ENCODE measurements at regions not wholly inside any gene's neighbourhood (a gene's known extent, or its start where the extent isn't known, plus 50 kb on each side); places are given as distances from the start of the nearest gene placed in this dataset.

DNA sequence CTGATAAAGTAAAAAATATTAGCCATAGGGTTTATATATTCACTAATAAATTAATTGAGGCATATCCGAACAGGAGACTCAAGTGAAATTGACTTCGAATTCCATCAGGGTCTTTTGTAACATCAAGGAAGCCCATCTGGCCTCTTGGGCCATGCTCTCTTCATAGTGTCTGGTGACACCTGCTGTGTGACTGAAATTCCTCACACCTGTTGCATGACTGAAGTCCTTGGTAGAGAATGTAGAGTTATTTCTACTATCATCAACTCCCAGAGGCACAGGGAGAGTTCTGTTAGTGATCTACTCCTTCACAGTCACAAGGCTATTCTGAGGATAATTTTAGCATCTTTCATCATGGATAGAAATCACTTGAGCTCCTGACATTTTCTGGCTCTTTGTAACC, 138.3 kb upstream of the LSM8 start:
- Histone ChIP-seq H3K27ac (ENCODE audit: insufficient read depth in 1 of 2, low read depth in 1 of 2, low read length in 2 of 2, poor library complexity in 1 of 2, severe bottlenecking in 2 of 2) (no peak overlapping the region), H3K36me3 (ENCODE audit: control insufficient read depth in 4 of 4, insufficient read depth in 4 of 4, low read length in 3 of 4) (no peaks in the 10 kb centered on the region), H3K4me1 (ENCODE audit: control extremely low read depth in 1 of 4, control insufficient read depth in 4 of 4, insufficient read depth in 4 of 4, low read length in 3 of 4) (peaks cover 0 to 6% (median 0%) of the 10 kb centered on the region in 4 experiments), H3K27me3 (replicated peaks in 2 of 5; ENCODE audit: control insufficient read depth in 4 of 5, insufficient read depth in 5 of 5, low read length in 4 of 5) (no peaks in the 10 kb centered on the region), H3K9me3 (ENCODE audit: control extremely low read depth in 1 of 5, control insufficient read depth in 4 of 5, insufficient read depth in 2 of 5, low read depth in 1 of 5, low read length in 4 of 5) (no peaks in the 10 kb centered on the region), H3K4me3 (ENCODE audit: control insufficient read depth in 1 of 7, extremely low read depth in 1 of 7, insufficient read depth in 4 of 7, low read depth in 2 of 7, low read length in 6 of 7) (no peak overlapping the region)
- ChIA-PET POLR2A (no interaction called here), CTCF (no interaction called here)
- no CpG with 5 or more reads among the region's 2 CpGs for WGBS (ENCODE audit: insufficient coverage)
- DNase-seq = no peak

DNA sequence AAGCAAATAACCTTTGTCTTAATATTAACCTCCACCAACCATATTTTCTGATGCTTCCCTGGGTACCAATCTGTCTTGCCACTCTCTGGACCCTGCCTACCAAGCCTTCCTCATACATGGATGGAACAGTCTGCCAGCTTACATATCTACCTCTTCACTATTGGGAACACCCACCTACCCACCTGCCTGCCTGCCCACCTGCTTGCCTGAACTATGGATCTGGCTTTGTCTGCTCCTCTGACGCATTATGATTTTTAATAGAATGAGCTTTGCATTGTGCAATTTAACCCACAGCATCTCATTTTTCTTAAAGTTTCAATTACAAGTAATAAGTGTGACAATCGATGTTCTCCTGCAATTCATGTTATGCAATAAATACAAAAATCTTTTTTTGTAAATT, 137.9 kb upstream of the LSM8 start:
- Histone ChIP-seq H3K4me1 (ENCODE audit: control extremely low read depth in 1 of 4, control insufficient read depth in 4 of 4, insufficient read depth in 4 of 4, low read length in 3 of 4) (peaks cover 0 to 2% (median 0%) of the 10 kb centered on the region in 4 experiments), H3K4me3 (ENCODE audit: control insufficient read depth in 1 of 7, extremely low read depth in 1 of 7, insufficient read depth in 4 of 7, low read depth in 2 of 7, low read length in 6 of 7) (no peak overlapping the region), H3K9me3 (ENCODE audit: control extremely low read depth in 1 of 5, control insufficient read depth in 4 of 5, insufficient read depth in 2 of 5, low read depth in 1 of 5, low read length in 4 of 5) (no peaks in the 10 kb centered on the region), H3K36me3 (ENCODE audit: control insufficient read depth in 4 of 4, insufficient read depth in 4 of 4, low read length in 3 of 4) (no peaks in the 10 kb centered on the region), H3K27me3 (replicated peaks in 2 of 5; ENCODE audit: control insufficient read depth in 4 of 5, insufficient read depth in 5 of 5, low read length in 4 of 5) (no peaks in the 10 kb centered on the region), H3K27ac (ENCODE audit: insufficient read depth in 1 of 2, low read depth in 1 of 2, low read length in 2 of 2, poor library complexity in 1 of 2, severe bottlenecking in 2 of 2) (no peak overlapping the region)
- ChIA-PET POLR2A (no interaction called here), CTCF (no interaction called here)
- DNase-seq = no peak
- no CpG with 5 or more reads among the region's 2 CpGs for WGBS (ENCODE audit: insufficient coverage)

DNA sequence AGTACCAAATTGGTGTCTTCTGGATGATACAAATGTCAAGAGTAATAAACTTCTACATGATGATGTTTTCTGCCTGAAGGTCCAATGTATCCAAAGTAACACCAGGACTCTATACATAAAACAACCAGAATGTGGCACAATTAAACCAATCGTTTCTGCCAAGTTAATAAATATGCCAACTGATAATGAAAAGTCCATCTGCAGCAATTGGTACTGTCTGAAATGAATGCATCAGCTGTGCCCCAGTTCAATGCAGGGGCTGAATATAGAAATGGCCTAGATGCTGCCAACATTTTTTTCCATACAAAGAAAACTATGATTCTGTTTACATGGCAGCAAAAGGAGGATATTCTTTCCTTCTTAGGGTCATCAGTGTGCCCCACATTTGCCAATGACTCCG, 137.2 kb upstream of the LSM8 start:
- 93% methylated on average over 2 of the region's 2 CpGs for whole genome bisulfite sequencing (ENCODE audit: insufficient coverage)
- no peaks in the 10 kb centered on the region for H3K36me3 ChIP-seq (ENCODE audit: control insufficient read depth in 4 of 4, insufficient read depth in 4 of 4, low read length in 3 of 4)
- CTCF ChIA-PET = no interaction called here

DNA sequence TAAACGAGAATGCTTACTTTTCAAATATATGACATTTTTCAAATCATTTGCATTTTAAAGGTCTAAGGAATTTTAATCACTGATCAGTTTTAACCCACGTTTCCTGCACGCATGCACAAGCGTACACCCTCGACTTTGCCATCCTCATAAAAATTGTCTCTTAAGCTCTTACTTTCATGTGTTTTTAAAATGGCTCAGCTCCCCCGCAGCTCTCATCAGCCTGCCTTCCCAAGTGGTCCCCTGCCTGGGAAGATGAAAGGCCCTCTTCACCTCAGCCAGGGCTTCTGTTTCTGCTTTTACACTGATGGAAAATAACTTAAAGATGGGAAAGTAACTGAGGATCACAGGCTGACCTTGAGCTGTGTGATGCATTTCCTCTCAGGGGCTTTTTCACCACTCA, 131.6 kb upstream of the LSM8 start:
- H3K4me1 ChIP-seq (ENCODE audit: control extremely low read depth in 1 of 4, control insufficient read depth in 4 of 4, insufficient read depth in 4 of 4, low read length in 3 of 4) = no peaks in the 10 kb centered on the region
- CTCF ChIA-PET = no interaction called here
- no peaks in the 10 kb centered on the region for H3K9me3 ChIP-seq (ENCODE audit: control extremely low read depth in 1 of 5, control insufficient read depth in 4 of 5, insufficient read depth in 2 of 5, low read depth in 1 of 5, low read length in 4 of 5)
- H3K27me3 ChIP-seq (replicated peaks in 2 of 5; ENCODE audit: control insufficient read depth in 4 of 5, insufficient read depth in 5 of 5, low read length in 4 of 5) = no peaks in the 10 kb centered on the region
- POLR2A ChIA-PET = no interaction called here
- no peak for DNase-seq
- no peak overlapping the region for H3K4me3 ChIP-seq (ENCODE audit: control insufficient read depth in 1 of 7, extremely low read depth in 1 of 7, insufficient read depth in 4 of 7, low read depth in 2 of 7, low read length in 6 of 7)
- 98% methylated on average over 5 of the region's 6 CpGs for WGBS (ENCODE audit: insufficient coverage)
- no peak overlapping the region for H3K27ac ChIP-seq (ENCODE audit: insufficient read depth in 1 of 2, low read depth in 1 of 2, low read length in 2 of 2, poor library complexity in 1 of 2, severe bottlenecking in 2 of 2)
- no peaks in the 10 kb centered on the region for H3K36me3 ChIP-seq (ENCODE audit: control insufficient read depth in 4 of 4, insufficient read depth in 4 of 4, low read length in 3 of 4)

More for the DNA sequence above, 137.2 kb upstream of the LSM8 start:
- Histone ChIP-seq H3K4me1 (ENCODE audit: control extremely low read depth in 1 of 4, control insufficient read depth in 4 of 4, insufficient read depth in 4 of 4, low read length in 3 of 4) (no peaks in the 10 kb centered on the region), H3K27ac (ENCODE audit: insufficient read depth in 1 of 2, low read depth in 1 of 2, low read length in 2 of 2, poor library complexity in 1 of 2, severe bottlenecking in 2 of 2) (no peak overlapping the region), H3K27me3 (replicated peaks in 2 of 5; ENCODE audit: control insufficient read depth in 4 of 5, insufficient read depth in 5 of 5, low read length in 4 of 5) (no peaks in the 10 kb centered on the region), H3K9me3 (ENCODE audit: control extremely low read depth in 1 of 5, control insufficient read depth in 4 of 5, insufficient read depth in 2 of 5, low read depth in 1 of 5, low read length in 4 of 5) (no peaks in the 10 kb centered on the region), H3K4me3 (ENCODE audit: control insufficient read depth in 1 of 7, extremely low read depth in 1 of 7, insufficient read depth in 4 of 7, low read depth in 2 of 7, low read length in 6 of 7) (no peak overlapping the region)
- POLR2A ChIA-PET = interaction anchor here (0.6 kb wide), 1 partner anchor 1558 kb away, joined by 3 read pairs; no protein-coding TSS in a partner anchor
- no peak for DNase-seq

- CTCF ChIA-PET = no interaction called here
Measured at GRCh38 chr7:118053353-118053752, 130.6 kb upstream of the LSM8 start.

DNA sequence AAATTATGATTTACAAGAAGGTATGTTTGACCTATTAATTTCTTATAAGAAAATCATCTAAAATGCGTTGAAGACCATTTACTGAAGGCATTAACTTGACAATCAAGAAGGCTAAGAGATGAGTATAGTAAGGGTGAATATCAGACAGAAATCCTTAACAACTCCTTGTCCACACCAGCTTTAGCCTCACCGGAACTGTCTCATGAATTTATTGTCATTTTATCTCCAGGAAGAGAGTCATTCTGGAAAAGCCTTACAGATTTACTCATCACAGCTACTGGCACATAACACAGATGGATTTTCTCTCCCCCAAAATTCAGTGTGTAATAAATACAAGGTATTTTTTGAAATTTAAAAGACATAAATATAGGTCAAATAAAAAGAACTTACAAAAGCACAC, 129.4 kb upstream of the LSM8 start:
- ChIA-PET POLR2A (no interaction called here), CTCF (no interaction called here)
- Histone ChIP-seq H3K36me3 (ENCODE audit: control insufficient read depth in 4 of 4, insufficient read depth in 4 of 4, low read length in 3 of 4) (no peaks in the 10 kb centered on the region), H3K27ac (ENCODE audit: insufficient read depth in 1 of 2, low read depth in 1 of 2, low read length in 2 of 2, poor library complexity in 1 of 2, severe bottlenecking in 2 of 2) (no peak overlapping the region), H3K4me1 (ENCODE audit: control extremely low read depth in 1 of 4, control insufficient read depth in 4 of 4, insufficient read depth in 4 of 4, low read length in 3 of 4) (no peaks in the 10 kb centered on the region), H3K27me3 (replicated peaks in 2 of 5; ENCODE audit: control insufficient read depth in 4 of 5, insufficient read depth in 5 of 5, low read length in 4 of 5) (no peaks in the 10 kb centered on the region), H3K9me3 (ENCODE audit: control extremely low read depth in 1 of 5, control insufficient read depth in 4 of 5, insufficient read depth in 2 of 5, low read depth in 1 of 5, low read length in 4 of 5) (no peaks in the 10 kb centered on the region), H3K4me3 (ENCODE audit: control insufficient read depth in 1 of 7, extremely low read depth in 1 of 7, insufficient read depth in 4 of 7, low read depth in 2 of 7, low read length in 6 of 7) (no peak overlapping the region)
- no CpG with 5 or more reads among the region's 2 CpGs for WGBS (ENCODE audit: insufficient coverage)
- no peak for DNase-seq

More at GRCh38 chr7:118053353-118053752, 130.6 kb upstream of the LSM8 start:
- Histone ChIP-seq H3K27ac (ENCODE audit: insufficient read depth in 1 of 2, low read depth in 1 of 2, low read length in 2 of 2, poor library complexity in 1 of 2, severe bottlenecking in 2 of 2) (no peak overlapping the region), H3K9me3 (ENCODE audit: control extremely low read depth in 1 of 5, control insufficient read depth in 4 of 5, insufficient read depth in 2 of 5, low read depth in 1 of 5, low read length in 4 of 5) (no peaks in the 10 kb centered on the region), H3K4me1 (ENCODE audit: control extremely low read depth in 1 of 4, control insufficient read depth in 4 of 4, insufficient read depth in 4 of 4, low read length in 3 of 4) (no peaks in the 10 kb centered on the region), H3K36me3 (ENCODE audit: control insufficient read depth in 4 of 4, insufficient read depth in 4 of 4, low read length in 3 of 4) (no peaks in the 10 kb centered on the region), H3K27me3 (replicated peaks in 2 of 5; ENCODE audit: control insufficient read depth in 4 of 5, insufficient read depth in 5 of 5, low read length in 4 of 5) (no peaks in the 10 kb centered on the region), H3K4me3 (ENCODE audit: control insufficient read depth in 1 of 7, extremely low read depth in 1 of 7, insufficient read depth in 4 of 7, low read depth in 2 of 7, low read length in 6 of 7) (no peak overlapping the region)
- no peak for DNase-seq
- WGBS (ENCODE audit: insufficient coverage) = 100% methylated on average over 3 of the region's 4 CpGs
- POLR2A ChIA-PET = no interaction called here

GRCh38 chr7:118055647-118056046, 128.3 kb upstream of the LSM8 start:
- ChIA-PET POLR2A (no interaction called here), CTCF (no interaction called here)
- no peaks in the 10 kb centered on the region for H3K9me3 ChIP-seq (ENCODE audit: control extremely low read depth in 1 of 5, control insufficient read depth in 4 of 5, insufficient read depth in 2 of 5, low read depth in 1 of 5, low read length in 4 of 5)
- no peaks in the 10 kb centered on the region for H3K27me3 ChIP-seq (replicated peaks in 2 of 5; ENCODE audit: control insufficient read depth in 4 of 5, insufficient read depth in 5 of 5, low read length in 4 of 5)
- no peaks in the 10 kb centered on the region for H3K36me3 ChIP-seq (ENCODE audit: control insufficient read depth in 4 of 4, insufficient read depth in 4 of 4, low read length in 3 of 4)
- DNase-seq = no peak
- H3K4me3 ChIP-seq (ENCODE audit: control insufficient read depth in 1 of 7, extremely low read depth in 1 of 7, insufficient read depth in 4 of 7, low read depth in 2 of 7, low read length in 6 of 7) = no peak overlapping the region
- no peak overlapping the region for H3K27ac ChIP-seq (ENCODE audit: insufficient read depth in 1 of 2, low read depth in 1 of 2, low read length in 2 of 2, poor library complexity in 1 of 2, severe bottlenecking in 2 of 2)
- H3K4me1 ChIP-seq (ENCODE audit: control extremely low read depth in 1 of 4, control insufficient read depth in 4 of 4, insufficient read depth in 4 of 4, low read length in 3 of 4) = no peaks in the 10 kb centered on the region
- WGBS (ENCODE audit: insufficient coverage) = 87% methylated on average over 3 of the region's 3 CpGs

Data from common myeloid progenitor, CD34-positive (primary cell).